Ascending aorta (tissue), 2 donors: ENCODE measurements at regions not wholly inside any gene's neighbourhood (a gene's known extent, or its start where the extent isn't known, plus 50 kb on each side); places are given as distances from the start of the nearest gene placed in this dataset.

Experiments used
- DNase-seq, 2 donors: peaks; one replicate each; pipeline ENCODE4 v3.0.0-alpha.2; 2019; ENCODE audit warnings: low spot score in 2 of 2
- H3K27ac ChIP-seq, 2 donors: fragments of 200-600 bp; sonication (generic); one replicate each; pipeline ENCODE4 v1.5.1; 2016 to 2017; ENCODE audit warnings: mild to moderate bottlenecking in 1 of 2
- H3K27me3 ChIP-seq: fragments of 200-600 bp; sonication (generic); one replicate; pipeline ENCODE4 v1.5.1; 2017
- H3K36me3 ChIP-seq, 2 donors: fragments of 200-600 bp; sonication (generic); one replicate each; pipeline ENCODE4 v1.5.1; 2016
- H3K4me1 ChIP-seq, 2 donors: fragments of 200-600 bp; sonication (generic); one replicate each; pipeline ENCODE4 v1.5.1; 2016 to 2017; ENCODE audit warnings: mild to moderate bottlenecking in 1 of 2
- H3K4me3 ChIP-seq, 2 donors: fragments of 200-600 bp; sonication (generic); one replicate each; pipeline ENCODE4 v1.5.1; 2016 to 2017; ENCODE audit warnings: mild to moderate bottlenecking in 1 of 2
- H3K9me3 ChIP-seq, 2 donors: fragments of 200-600 bp; sonication (generic); one replicate each; pipeline ENCODE4 v1.5.1; 2016
- intact Hi-C: fragments of 100-400 bp; cut with DNase I; formaldehyde crosslinking; loops from one replicate; pipeline ENCODE4 v1.15.1; 2023
- TF ChIP-seq, protein P1 (sequence below), 3 experiments: fragments of 200-600 bp in 2 of 3; fragments of 450-650 bp in 1 of 3; sonication (generic) in 2 of 3; IDR thresholded peaks; one replicate each; pipeline ENCODE4 v1.5.1; 2016 to 2019; ENCODE audit warnings: antibody characterized with exemption in 3 of 3, mild to moderate bottlenecking in 1 of 3, moderate library complexity in 1 of 3

DNA sequence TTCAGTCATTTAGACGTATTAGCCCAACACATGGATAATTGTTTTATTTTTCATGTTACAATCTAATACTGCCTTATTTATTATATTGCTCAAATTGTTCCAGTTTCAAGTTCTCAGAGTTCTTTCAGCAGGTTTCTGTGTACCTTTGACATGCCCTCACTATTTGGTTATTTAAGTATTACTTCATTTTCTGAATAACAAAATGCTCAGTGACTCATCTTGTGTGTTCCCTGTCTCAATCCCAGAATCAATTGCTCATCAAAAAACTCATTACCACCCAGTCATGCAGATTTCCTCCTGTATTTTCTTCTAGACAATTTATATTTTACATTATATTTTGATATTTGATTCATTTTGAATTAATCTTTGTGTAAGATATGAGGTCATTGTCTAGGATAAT is 562.6 kb downstream of the ANXA1 start:
- no peak for DNase-seq
- intact Hi-C loops = no loop called here

DNA sequence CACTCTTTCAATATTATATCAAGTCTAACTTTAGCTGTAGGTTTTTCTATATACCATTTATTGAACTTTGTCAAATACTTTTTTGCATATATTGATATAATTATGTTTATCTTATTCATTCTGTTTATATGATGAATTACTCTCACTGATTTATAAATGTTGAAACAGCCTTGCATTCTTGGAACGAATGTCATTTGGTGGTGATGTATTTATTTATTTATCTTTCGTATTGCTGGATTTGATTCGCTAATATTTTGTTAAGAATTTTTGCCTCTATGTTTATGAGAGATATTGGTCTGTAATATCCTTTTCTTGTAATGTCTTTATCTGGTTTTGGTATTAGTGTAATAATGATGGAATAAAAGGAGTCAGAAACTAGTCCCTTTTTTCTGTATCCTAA is 563.9 kb downstream of the ANXA1 start:
- Histone ChIP-seq H3K36me3 (no peaks in the 10 kb centered on the region), H3K27me3 (no peaks in the 10 kb centered on the region), H3K4me1 (no peaks in the 10 kb centered on the region), H3K4me3 (no peak overlapping the region), H3K27ac (no peak overlapping the region), H3K9me3 (no peaks in the 10 kb centered on the region)
- TF ChIP-seq, protein P1, sequence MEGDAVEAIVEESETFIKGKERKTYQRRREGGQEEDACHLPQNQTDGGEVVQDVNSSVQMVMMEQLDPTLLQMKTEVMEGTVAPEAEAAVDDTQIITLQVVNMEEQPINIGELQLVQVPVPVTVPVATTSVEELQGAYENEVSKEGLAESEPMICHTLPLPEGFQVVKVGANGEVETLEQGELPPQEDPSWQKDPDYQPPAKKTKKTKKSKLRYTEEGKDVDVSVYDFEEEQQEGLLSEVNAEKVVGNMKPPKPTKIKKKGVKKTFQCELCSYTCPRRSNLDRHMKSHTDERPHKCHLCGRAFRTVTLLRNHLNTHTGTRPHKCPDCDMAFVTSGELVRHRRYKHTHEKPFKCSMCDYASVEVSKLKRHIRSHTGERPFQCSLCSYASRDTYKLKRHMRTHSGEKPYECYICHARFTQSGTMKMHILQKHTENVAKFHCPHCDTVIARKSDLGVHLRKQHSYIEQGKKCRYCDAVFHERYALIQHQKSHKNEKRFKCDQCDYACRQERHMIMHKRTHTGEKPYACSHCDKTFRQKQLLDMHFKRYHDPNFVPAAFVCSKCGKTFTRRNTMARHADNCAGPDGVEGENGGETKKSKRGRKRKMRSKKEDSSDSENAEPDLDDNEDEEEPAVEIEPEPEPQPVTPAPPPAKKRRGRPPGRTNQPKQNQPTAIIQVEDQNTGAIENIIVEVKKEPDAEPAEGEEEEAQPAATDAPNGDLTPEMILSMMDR (IDR thresholded peaks at IDR 0.05) = no peak
- intact Hi-C loops = no loop called here
- no peak for DNase-seq

More for the DNA sequence above, 562.6 kb downstream of the ANXA1 start:
- TF ChIP-seq, protein P1 (IDR thresholded peaks at IDR 0.05) = no peak
- Histone ChIP-seq H3K4me1 (no peaks in the 10 kb centered on the region), H3K36me3 (no peaks in the 10 kb centered on the region), H3K9me3 (no peaks in the 10 kb centered on the region), H3K27me3 (no peaks in the 10 kb centered on the region), H3K4me3 (no peak overlapping the region), H3K27ac (no peak overlapping the region)

DNA sequence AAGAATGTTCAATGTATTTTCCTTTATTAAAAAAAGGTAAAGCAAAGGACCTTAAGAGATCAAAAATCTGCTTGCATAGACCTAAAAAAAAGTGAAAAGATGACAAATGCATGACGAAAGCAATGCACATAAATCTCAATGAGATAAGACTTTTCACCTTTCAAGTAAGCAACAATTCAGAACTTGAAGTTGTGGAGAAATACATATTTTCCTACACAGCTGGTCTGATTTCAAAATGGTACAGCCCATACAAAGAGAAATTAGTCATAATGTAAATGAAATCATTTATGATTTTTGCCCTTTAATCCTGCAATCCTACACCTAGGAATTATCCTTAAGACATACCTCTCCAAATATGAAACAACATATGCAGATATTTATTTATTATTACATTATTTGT is 568.0 kb downstream of the ANXA1 start:
- Histone ChIP-seq H3K9me3 (no peaks in the 10 kb centered on the region), H3K27ac (no peak overlapping the region), H3K27me3 (no peaks in the 10 kb centered on the region), H3K4me1 (no peaks in the 10 kb centered on the region), H3K36me3 (no peaks in the 10 kb centered on the region), H3K4me3 (no peak overlapping the region)
- DNase-seq = no peak
- TF ChIP-seq, protein P1 (IDR thresholded peaks at IDR 0.05) = no peak
- intact Hi-C loops = no loop called here

DNA sequence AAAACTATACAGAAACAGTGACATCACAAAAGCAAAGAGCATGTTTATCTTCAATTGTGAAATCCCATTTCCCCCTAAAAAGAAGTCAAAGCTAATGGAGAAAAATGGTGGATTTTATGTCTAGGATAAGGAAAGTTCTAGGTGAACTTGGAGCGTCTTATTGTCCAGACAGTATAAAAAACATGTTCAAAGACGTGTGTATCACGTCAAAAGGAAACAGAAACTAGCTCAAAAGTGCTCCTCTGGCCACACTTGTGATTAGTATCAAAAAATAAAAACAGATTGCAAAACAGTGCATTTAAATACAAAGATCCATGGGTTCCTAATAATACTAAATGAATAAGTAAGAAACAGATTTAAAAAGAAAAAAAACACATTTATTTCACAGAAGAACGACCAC is 568.9 kb downstream of the ANXA1 start:
- Histone ChIP-seq H3K4me1 (no peaks in the 10 kb centered on the region), H3K9me3 (no peaks in the 10 kb centered on the region), H3K4me3 (no peak overlapping the region), H3K36me3 (no peaks in the 10 kb centered on the region), H3K27me3 (no peaks in the 10 kb centered on the region), H3K27ac (no peak overlapping the region)
- TF ChIP-seq, protein P1 (IDR thresholded peaks at IDR 0.05) = no peak
- no peak for DNase-seq
- intact Hi-C loops = no loop called here

DNA sequence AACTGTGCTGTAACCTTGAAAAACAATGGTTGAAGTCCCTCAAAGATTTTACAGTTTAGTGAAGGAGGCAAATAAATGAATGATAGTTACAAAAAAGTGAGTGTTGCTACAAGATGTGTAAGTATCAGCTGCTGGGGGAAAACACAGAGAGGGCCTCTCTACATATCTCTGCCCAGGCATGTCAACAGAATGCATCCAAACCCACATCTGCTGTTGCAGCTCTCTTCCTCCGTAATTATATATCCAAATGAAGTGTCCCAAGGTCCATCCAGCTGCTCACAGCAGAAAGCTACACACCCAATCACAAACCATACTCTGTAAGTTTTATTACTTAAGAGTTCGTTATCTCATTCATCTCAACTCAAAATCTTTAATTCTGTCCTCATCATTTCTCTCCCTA is 584.6 kb downstream of the ANXA1 start:
- Histone ChIP-seq H3K4me3 (no peak overlapping the region), H3K4me1 (no peaks in the 10 kb centered on the region), H3K9me3 (no peaks in the 10 kb centered on the region), H3K36me3 (no peaks in the 10 kb centered on the region), H3K27ac (no peak overlapping the region), H3K27me3 (no peaks in the 10 kb centered on the region)
- intact Hi-C loops = no loop called here
- TF ChIP-seq, protein P1 (IDR thresholded peaks at IDR 0.05) = no peak
- DNase-seq = no peak
